ENCODE measurements at regions not wholly inside any gene's neighbourhood (a gene's known extent, or its start where the extent isn't known, plus 50 kb on each side); places are given as distances from the start of the nearest gene placed in this dataset.
A peak's percentile ranks its signal among the peaks of the same experiment; 100 is the strongest.

GRCh38 chr11:95563859-95564258 lies 225.7 kb downstream of the FAM76B start:
- in situ Hi-C loops (cut with HindIII; ENCODE audit: low pct_unique_long_range_greater_than_20kb, low sequenced_read_pairs): no loop called here
- no peak for DNase-seq (ENCODE audit: low read depth in 1 of 2, low spot score in 1 of 2)
- TF ChIP-seq JUND (IDR thresholded peaks at IDR 0.05; ENCODE audit: low read depth): no peak

GRCh38 chr11:95563173-95563572 lies 226.4 kb downstream of the FAM76B start:
- DNase-seq (ENCODE audit: low read depth in 1 of 2, low spot score in 1 of 2): no peak
- no peak for TF ChIP-seq JUND (IDR thresholded peaks at IDR 0.05; ENCODE audit: low read depth)
- in situ Hi-C loops (cut with HindIII; ENCODE audit: low pct_unique_long_range_greater_than_20kb, low sequenced_read_pairs): no loop called here

- in situ Hi-C loops (cut with HindIII; ENCODE audit: low pct_unique_long_range_greater_than_20kb, low sequenced_read_pairs): no loop called here
- no peak for TF ChIP-seq JUND (IDR thresholded peaks at IDR 0.05; ENCODE audit: low read depth)
- no peak for DNase-seq (ENCODE audit: low read depth in 1 of 2, low spot score in 1 of 2)
Observed at GRCh38 chr11:95562196-95562921, 227.2 kb downstream of the FAM76B start.

- DNase-seq (ENCODE audit: low read depth in 1 of 2, low spot score in 1 of 2): peak in 1 of 2 experiments; percentile 62
- in situ Hi-C loops (cut with HindIII; ENCODE audit: low pct_unique_long_range_greater_than_20kb, low sequenced_read_pairs): no loop called here
- TF ChIP-seq JUND (IDR thresholded peaks at IDR 0.05; ENCODE audit: low read depth): no peak
Observed at GRCh38 chr11:95559899-95560298, 229.7 kb downstream of the FAM76B start.

GRCh38 chr11:95557376-95557775 lies 232.2 kb downstream of the FAM76B start:
- in situ Hi-C loops (cut with HindIII; ENCODE audit: low pct_unique_long_range_greater_than_20kb, low sequenced_read_pairs): no loop called here
- TF ChIP-seq JUND (IDR thresholded peaks at IDR 0.05; ENCODE audit: low read depth): no peak
- DNase-seq (ENCODE audit: low read depth in 1 of 2, low spot score in 1 of 2): no peak

- in situ Hi-C loops (cut with HindIII; ENCODE audit: low pct_unique_long_range_greater_than_20kb, low sequenced_read_pairs): no loop called here
- DNase-seq (ENCODE audit: low read depth in 1 of 2, low spot score in 1 of 2): no peak
Observed at GRCh38 chr11:95556342-95557163, 233.0 kb downstream of the FAM76B start.

GRCh38 chr11:95556011-95556341 lies 233.6 kb downstream of the FAM76B start:
- TF ChIP-seq JUND (IDR thresholded peaks at IDR 0.05; ENCODE audit: low read depth): no peak
- DNase-seq (ENCODE audit: low read depth in 1 of 2, low spot score in 1 of 2): no peak
- in situ Hi-C loops (cut with HindIII; ENCODE audit: low pct_unique_long_range_greater_than_20kb, low sequenced_read_pairs): no loop called here

More at GRCh38 chr11:95556342-95557163, 233.0 kb downstream of the FAM76B start:
- no peak for TF ChIP-seq JUND (IDR thresholded peaks at IDR 0.05; ENCODE audit: low read depth)

GRCh38 chr11:95554911-95555310 lies 234.7 kb downstream of the FAM76B start:
- in situ Hi-C loops (cut with HindIII; ENCODE audit: low pct_unique_long_range_greater_than_20kb, low sequenced_read_pairs): no loop called here
- no peak for DNase-seq (ENCODE audit: low read depth in 1 of 2, low spot score in 1 of 2)
- TF ChIP-seq JUND (IDR thresholded peaks at IDR 0.05; ENCODE audit: low read depth): no peak

GRCh38 chr11:95549301-95549700 lies 240.3 kb downstream of the FAM76B start:
- no peak for TF ChIP-seq JUND (IDR thresholded peaks at IDR 0.05; ENCODE audit: low read depth)
- in situ Hi-C loops (cut with HindIII; ENCODE audit: low pct_unique_long_range_greater_than_20kb, low sequenced_read_pairs): no loop called here
- no peak for DNase-seq (ENCODE audit: low read depth in 1 of 2, low spot score in 1 of 2)

- no peak for TF ChIP-seq JUND (IDR thresholded peaks at IDR 0.05; ENCODE audit: low read depth)
- in situ Hi-C loops (cut with HindIII; ENCODE audit: low pct_unique_long_range_greater_than_20kb, low sequenced_read_pairs): no loop called here
- DNase-seq (ENCODE audit: low read depth in 1 of 2, low spot score in 1 of 2): no peak
Observed at GRCh38 chr11:95548416-95548815, 241.2 kb downstream of the FAM76B start.

GRCh38 chr11:95547976-95548375 lies 241.6 kb downstream of the FAM76B start:
- in situ Hi-C loops (cut with HindIII; ENCODE audit: low pct_unique_long_range_greater_than_20kb, low sequenced_read_pairs): no loop called here
- DNase-seq (ENCODE audit: low read depth in 1 of 2, low spot score in 1 of 2): no peak
- TF ChIP-seq JUND (IDR thresholded peaks at IDR 0.05; ENCODE audit: low read depth): no peak

- in situ Hi-C loops (cut with HindIII; ENCODE audit: low pct_unique_long_range_greater_than_20kb, low sequenced_read_pairs): no loop called here
- no peak for DNase-seq (ENCODE audit: low read depth in 1 of 2, low spot score in 1 of 2)
- TF ChIP-seq JUND (IDR thresholded peaks at IDR 0.05; ENCODE audit: low read depth): no peak
Observed at GRCh38 chr11:95547186-95547585, 242.4 kb downstream of the FAM76B start.

GRCh38 chr11:95545116-95545875 lies 244.3 kb downstream of the FAM76B start:
- in situ Hi-C loops (cut with HindIII; ENCODE audit: low pct_unique_long_range_greater_than_20kb, low sequenced_read_pairs): no loop called here
- TF ChIP-seq JUND (IDR thresholded peaks at IDR 0.05; ENCODE audit: low read depth): no peak
- DNase-seq (ENCODE audit: low read depth in 1 of 2, low spot score in 1 of 2): no peak

Measured in T47D (cell line).